Kidney epithelial cell (primary cell): ENCODE measurements at regions not wholly inside any gene's neighbourhood (a gene's known extent, or its start where the extent isn't known, plus 50 kb on each side); places are given as distances from the start of the nearest gene placed in this dataset.

Experiments used
- DNase-seq: peaks from one replicate; pipeline ENCODE4 v3.0.0-alpha.2; 2010; ENCODE audit warnings: low read depth
- H3K27me3 ChIP-seq: 2 replicates; pipeline ENCODE4 v1.6.0; 2011; ENCODE audit warnings: low read length; ENCODE audit not compliant: control insufficient read depth, insufficient read depth
- H3K36me3 ChIP-seq: 2 replicates; pipeline ENCODE4 v1.5.1; 2011; ENCODE audit warnings: low read length; ENCODE audit not compliant: control insufficient read depth, insufficient read depth
- H3K4me3 ChIP-seq: 2 replicates; pipeline ENCODE4 v1.5.1; 2011; ENCODE audit warnings: low read depth, mild to moderate bottlenecking, control low read depth, low read length
- TF ChIP-seq, protein P1 (sequence below): IDR thresholded peaks from 2 replicates; pipeline ENCODE4 v1.5.1; 2011; ENCODE audit warnings: mild to moderate bottlenecking, moderate library complexity, low read length, control low read depth, inconsistent platforms; ENCODE audit not compliant: insufficient read depth, poor library complexity, severe bottlenecking

DNA sequence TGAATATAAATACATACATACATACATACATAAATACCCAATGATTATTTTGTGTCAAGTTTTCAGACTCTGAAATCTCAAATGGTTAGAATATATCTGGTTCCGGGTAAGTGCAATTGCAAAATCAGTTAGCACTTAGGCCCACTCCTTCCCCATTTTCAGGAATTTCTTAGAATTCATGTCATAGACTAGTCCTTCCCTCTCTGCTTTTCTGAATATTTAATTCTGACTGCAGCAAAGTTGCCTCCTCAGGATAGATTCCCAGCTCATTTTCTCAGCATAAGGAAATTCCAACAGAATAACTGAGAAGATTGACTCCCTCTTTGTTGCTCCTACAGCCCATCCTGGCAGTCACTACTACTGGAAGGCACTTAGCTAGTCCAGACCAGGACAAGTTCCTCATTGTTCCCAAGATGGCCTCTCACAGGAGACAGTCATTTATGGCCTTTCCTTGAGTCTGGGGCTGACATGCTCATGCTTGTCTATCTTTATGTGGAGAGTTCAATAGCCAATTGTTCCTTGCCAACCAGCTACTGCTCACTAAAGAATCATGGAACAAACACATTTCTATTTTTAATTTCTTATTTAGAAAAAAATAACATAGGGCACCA is 142.9 kb upstream of the ITGB1 start:
- TF ChIP-seq, protein P1, sequence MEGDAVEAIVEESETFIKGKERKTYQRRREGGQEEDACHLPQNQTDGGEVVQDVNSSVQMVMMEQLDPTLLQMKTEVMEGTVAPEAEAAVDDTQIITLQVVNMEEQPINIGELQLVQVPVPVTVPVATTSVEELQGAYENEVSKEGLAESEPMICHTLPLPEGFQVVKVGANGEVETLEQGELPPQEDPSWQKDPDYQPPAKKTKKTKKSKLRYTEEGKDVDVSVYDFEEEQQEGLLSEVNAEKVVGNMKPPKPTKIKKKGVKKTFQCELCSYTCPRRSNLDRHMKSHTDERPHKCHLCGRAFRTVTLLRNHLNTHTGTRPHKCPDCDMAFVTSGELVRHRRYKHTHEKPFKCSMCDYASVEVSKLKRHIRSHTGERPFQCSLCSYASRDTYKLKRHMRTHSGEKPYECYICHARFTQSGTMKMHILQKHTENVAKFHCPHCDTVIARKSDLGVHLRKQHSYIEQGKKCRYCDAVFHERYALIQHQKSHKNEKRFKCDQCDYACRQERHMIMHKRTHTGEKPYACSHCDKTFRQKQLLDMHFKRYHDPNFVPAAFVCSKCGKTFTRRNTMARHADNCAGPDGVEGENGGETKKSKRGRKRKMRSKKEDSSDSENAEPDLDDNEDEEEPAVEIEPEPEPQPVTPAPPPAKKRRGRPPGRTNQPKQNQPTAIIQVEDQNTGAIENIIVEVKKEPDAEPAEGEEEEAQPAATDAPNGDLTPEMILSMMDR, result no peak

DNA sequence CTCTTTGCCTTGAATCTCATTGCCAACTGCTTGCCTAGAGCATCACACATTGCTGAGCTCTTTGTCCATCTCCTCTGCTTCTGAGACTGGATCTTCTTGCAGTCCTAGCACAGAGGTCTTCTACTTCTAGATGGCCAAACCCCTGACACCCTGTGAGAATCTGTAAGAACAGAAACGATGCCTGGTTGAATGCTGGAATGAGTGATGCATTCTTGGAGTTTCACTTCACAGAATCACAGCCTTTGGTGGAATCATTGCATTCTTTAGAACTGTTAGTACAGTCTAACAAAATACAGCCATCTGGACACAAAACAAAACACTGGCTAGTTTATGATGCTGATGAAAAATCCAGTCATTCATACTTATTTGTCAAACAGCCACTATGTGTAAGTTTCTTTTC is 141.7 kb upstream of the ITGB1 start:
- no peaks in the 10 kb centered on the region for H3K36me3 ChIP-seq
- H3K27me3 ChIP-seq, result no peaks in the 10 kb centered on the region
- no peak for DNase-seq
- H3K4me3 ChIP-seq, result no peak overlapping the region
- TF ChIP-seq, protein P1, result no peak

More for the DNA sequence above, 142.9 kb upstream of the ITGB1 start:
- no peak for DNase-seq
- H3K27me3 ChIP-seq, result no peaks in the 10 kb centered on the region
- H3K4me3 ChIP-seq, result no peak overlapping the region
- no peaks in the 10 kb centered on the region for H3K36me3 ChIP-seq

DNA sequence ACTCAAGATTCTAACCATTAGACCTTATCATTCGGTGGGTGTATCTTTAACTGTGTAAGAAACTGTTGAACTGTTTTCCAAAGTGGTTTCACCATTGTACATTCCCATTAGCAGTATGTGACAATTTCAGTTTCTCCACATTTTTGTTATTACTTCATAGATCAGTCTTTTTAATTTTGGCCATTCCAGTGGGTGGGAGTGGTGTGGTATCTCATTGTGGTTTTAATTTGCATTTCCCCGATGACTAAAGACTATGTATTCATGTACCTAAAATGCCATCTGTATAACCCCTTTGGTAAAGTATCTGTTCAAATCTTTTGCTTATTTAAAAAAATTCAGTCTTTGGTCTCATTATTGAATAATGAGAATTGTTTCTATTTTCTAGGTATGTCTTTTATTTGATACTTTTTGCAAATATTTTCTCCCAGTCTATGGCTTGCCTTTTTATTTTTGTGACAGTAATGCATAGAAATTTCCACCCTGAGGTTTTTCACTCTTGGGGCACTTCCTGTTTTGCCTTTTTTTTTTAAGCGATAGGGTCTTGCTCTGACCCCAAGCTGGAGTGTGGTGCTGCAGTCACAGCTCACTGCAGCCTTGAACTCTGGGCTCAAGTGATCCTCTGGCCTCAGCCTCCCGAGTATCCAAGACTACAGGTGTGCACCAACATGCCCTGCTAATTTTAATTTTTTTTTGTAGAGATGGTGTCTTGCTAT is 141.1 kb upstream of the ITGB1 start:
- TF ChIP-seq, protein P1, result no peak
- H3K36me3 ChIP-seq, result no peaks in the 10 kb centered on the region
- H3K27me3 ChIP-seq, result no peaks in the 10 kb centered on the region
- H3K4me3 ChIP-seq, result no peak overlapping the region
- no peak for DNase-seq

DNA sequence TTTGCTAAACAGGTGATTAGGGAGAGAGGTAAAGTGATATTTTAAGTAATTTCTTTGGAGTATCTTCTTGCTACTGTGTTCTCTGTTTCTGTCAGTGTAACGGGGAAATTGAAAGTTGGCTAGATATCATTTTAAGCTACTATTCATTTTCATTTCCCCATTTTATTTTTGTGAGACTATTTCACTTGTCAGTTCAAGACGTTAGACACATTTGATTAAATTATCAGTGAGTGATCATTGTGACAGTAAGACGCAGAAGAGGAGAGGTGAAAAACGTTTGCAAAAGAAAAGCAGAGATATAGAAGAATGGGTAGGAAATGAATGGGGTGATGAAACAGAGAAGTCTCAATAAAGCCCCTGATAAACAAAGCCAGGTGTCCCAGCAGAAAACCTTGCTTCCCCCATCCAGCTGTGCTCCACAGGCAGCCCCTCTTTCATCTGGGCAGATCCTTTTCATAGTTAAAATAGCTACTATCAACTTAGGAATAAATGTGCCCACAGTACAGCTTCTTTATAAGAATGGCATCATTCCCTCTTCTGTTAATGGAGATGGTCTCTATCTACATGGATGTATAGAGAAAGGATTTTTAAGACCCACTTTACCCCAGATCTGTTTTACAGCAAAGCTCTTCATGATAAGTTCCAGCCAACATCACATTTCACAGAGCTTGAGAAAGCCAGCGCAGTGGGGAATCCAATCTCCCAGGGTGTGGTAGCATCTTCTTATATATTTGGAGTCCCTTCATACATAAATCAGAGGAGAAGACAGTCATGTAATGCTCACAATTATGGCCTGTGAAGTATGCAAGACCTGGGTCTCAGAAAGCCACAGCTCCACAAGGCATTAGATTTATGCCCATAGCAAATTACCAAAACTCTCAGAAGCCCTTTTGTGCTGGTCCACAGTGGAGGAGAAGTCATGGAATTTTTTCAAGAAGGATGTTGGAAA is 138.1 kb upstream of the ITGB1 start:
- TF ChIP-seq, protein P1, result no peak
- DNase-seq, result no peak
- Histone ChIP-seq H3K4me3 (no peak overlapping the region), H3K27me3 (no peaks in the 10 kb centered on the region), H3K36me3 (no peaks in the 10 kb centered on the region)

DNA sequence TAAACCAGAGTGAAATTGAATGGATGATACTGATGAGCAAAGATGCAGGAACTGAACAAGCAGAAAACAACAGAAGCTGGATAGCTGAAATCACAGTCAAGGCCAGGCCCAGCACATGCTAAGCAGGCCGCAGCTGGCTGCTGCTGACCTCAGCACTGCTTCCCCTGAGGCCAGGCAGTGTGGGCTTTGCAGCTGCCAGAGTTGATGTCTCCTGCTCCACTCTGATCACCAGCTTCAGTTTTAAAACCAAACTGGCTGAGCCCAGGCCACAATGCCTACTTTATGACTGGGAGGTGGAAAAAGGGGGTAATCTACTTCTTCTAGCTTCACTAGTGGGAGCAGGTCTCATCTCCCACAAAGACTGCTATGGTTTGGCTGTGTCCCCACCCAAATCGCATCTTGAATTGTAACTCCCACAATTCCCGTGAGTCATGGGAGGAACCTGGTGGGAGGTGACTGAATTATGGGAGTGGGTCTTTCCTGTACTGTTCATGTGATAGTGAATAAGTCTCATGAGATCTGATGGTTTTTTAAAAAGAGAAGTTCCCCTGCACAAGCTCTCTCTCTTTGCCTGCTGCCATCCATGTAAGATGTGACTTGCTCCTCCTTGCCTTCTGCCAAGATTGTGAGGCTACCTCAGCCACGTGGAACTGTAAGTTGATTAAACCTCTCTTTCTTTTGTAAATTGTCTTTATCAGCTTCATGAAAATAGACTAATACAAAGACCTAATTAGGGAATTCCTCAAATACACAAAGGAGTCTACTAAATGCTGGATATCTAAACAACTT is 136.4 kb upstream of the ITGB1 start:
- Histone ChIP-seq H3K27me3 (no peaks in the 10 kb centered on the region), H3K4me3 (no peak overlapping the region), H3K36me3 (no peaks in the 10 kb centered on the region)
- no peak for DNase-seq
- TF ChIP-seq, protein P1, result no peak
